ENCODE measurements at regions not wholly inside any gene's neighbourhood (a gene's known extent, or its start where the extent isn't known, plus 50 kb on each side); places are given as distances from the start of the nearest gene placed in this dataset.

DNA sequence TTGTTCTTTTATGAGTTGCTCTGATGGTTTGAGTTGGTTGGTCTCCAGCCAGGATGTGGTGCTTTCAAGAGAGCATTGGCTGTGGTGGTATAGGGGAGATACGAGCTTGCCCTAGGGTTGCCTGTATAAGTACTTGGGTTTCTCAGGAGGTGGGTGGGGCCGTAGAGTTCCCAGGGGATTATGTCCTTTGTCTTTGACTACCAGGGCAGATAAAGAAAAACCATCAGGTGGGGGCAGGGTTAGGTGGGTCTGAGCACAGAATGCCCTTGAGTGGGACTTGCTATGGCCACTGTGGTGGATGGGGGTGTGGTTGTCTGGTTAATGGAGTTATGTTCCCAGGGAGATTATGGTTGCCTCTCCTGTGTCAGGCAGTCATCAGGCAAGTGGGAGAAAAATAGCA lies 247.9 kb upstream of the HAND2 start:
- Histone ChIP-seq H3K4me3 (no peak overlapping the region), H3K79me2 (ENCODE audit: control insufficient read depth, insufficient read depth, low read length) (no peaks in the 10 kb centered on the region), H3K4me2 (ENCODE audit: insufficient read depth, low read length) (no peak overlapping the region), H2AFZ (ENCODE audit: low read depth, low read length) (no peak overlapping the region), H3K36me3 (ENCODE audit: control insufficient read depth, insufficient read depth, low read length) (no peaks in the 10 kb centered on the region), H3K4me1 (replicated peaks in 1 of 2; ENCODE audit: control insufficient read depth in 2 of 2, insufficient read depth in 2 of 2, low read length in 2 of 2) (no peaks in the 10 kb centered on the region), H3K9ac (ENCODE audit: insufficient read depth in 1 of 2, low read depth in 2 of 2, low read length in 2 of 2) (no peak overlapping the region), H4K20me1 (replicated peaks; ENCODE audit: control insufficient read depth, insufficient read depth, low read length) (no peaks in the 10 kb centered on the region), H3K27me3 (ENCODE audit: control insufficient read depth in 2 of 2, insufficient read depth in 2 of 2, low read length in 2 of 2) (no peaks in the 10 kb centered on the region), H3K9me3 (replicated peaks; ENCODE audit: control insufficient read depth, insufficient read depth, low read depth, low read length) (no peaks in the 10 kb centered on the region), H3K27ac (ENCODE audit: extremely low read depth, low read depth, low read length) (no peak overlapping the region), H3K9me1 (ENCODE audit: control insufficient read depth, insufficient read depth, low read length) (no peaks in the 10 kb centered on the region)
- intact Hi-C loops (cut with micrococcal nuclease) (no loop called here), in situ Hi-C loops (cut with MboI) (no loop called here)
- DNase-seq (ENCODE audit: extremely low read depth in 1 of 4, low spot score in 3 of 4): no peak
- no peak for FAIRE-seq
- ATAC-seq: no peak
- ChIA-PET CTCF (ENCODE audit: low intra/inter-chr PET ratio) (no interaction called here), POLR2A (no interaction called here)
- BruUV-seq (replicated peaks): no TSS peak
- WGBS (ENCODE audit: insufficient coverage, low coverage, missing lambda C conversion rate): 10% methylated on average over 2 of the region's 2 CpGs
- TF ChIP-seq, protein P1, sequence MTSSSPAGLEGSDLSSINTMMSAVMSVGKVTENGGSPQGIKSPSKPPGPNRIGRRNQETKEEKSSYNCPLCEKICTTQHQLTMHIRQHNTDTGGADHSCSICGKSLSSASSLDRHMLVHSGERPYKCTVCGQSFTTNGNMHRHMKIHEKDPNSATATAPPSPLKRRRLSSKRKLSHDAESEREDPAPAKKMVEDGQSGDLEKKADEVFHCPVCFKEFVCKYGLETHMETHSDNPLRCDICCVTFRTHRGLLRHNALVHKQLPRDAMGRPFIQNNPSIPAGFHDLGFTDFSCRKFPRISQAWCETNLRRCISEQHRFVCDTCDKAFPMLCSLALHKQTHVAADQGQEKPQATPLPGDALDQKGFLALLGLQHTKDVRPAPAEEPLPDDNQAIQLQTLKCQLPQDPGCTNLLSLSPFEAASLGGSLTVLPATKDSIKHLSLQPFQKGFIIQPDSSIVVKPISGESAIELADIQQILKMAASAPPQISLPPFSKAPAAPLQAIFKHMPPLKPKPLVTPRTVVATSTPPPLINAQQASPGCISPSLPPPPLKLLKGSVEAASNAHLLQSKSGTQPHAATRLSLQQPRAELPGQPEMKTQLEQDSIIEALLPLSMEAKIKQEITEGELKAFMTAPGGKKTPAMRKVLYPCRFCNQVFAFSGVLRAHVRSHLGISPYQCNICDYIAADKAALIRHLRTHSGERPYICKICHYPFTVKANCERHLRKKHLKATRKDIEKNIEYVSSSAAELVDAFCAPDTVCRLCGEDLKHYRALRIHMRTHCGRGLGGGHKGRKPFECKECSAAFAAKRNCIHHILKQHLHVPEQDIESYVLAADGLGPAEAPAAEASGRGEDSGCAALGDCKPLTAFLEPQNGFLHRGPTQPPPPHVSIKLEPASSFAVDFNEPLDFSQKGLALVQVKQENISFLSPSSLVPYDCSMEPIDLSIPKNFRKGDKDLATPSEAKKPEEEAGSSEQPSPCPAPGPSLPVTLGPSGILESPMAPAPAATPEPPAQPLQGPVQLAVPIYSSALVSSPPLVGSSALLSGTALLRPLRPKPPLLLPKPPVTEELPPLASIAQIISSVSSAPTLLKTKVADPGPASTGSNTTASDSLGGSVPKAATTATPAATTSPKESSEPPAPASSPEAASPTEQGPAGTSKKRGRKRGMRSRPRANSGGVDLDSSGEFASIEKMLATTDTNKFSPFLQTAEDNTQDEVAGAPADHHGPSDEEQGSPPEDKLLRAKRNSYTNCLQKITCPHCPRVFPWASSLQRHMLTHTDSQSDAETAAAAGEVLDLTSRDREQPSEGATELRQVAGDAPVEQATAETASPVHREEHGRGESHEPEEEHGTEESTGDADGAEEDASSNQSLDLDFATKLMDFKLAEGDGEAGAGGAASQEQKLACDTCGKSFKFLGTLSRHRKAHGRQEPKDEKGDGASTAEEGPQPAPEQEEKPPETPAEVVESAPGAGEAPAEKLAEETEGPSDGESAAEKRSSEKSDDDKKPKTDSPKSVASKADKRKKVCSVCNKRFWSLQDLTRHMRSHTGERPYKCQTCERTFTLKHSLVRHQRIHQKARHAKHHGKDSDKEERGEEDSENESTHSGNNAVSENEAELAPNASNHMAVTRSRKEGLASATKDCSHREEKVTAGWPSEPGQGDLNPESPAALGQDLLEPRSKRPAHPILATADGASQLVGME (CRISPR knock-in tag; IDR thresholded peaks at IDR 0.05): no peak
- TF ChIP-seq ZEB2 (IDR thresholded peaks at IDR 0.05): no peak
- TF ChIP-seq, protein P2, sequence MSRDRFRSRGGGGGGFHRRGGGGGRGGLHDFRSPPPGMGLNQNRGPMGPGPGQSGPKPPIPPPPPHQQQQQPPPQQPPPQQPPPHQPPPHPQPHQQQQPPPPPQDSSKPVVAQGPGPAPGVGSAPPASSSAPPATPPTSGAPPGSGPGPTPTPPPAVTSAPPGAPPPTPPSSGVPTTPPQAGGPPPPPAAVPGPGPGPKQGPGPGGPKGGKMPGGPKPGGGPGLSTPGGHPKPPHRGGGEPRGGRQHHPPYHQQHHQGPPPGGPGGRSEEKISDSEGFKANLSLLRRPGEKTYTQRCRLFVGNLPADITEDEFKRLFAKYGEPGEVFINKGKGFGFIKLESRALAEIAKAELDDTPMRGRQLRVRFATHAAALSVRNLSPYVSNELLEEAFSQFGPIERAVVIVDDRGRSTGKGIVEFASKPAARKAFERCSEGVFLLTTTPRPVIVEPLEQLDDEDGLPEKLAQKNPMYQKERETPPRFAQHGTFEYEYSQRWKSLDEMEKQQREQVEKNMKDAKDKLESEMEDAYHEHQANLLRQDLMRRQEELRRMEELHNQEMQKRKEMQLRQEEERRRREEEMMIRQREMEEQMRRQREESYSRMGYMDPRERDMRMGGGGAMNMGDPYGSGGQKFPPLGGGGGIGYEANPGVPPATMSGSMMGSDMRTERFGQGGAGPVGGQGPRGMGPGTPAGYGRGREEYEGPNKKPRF (IDR thresholded peaks at IDR 0.05; ENCODE audit: low read depth, low read length): no peak
- TF ChIP-seq LEF1 (IDR thresholded peaks at IDR 0.05): no peak
- TF ChIP-seq, protein P3, sequence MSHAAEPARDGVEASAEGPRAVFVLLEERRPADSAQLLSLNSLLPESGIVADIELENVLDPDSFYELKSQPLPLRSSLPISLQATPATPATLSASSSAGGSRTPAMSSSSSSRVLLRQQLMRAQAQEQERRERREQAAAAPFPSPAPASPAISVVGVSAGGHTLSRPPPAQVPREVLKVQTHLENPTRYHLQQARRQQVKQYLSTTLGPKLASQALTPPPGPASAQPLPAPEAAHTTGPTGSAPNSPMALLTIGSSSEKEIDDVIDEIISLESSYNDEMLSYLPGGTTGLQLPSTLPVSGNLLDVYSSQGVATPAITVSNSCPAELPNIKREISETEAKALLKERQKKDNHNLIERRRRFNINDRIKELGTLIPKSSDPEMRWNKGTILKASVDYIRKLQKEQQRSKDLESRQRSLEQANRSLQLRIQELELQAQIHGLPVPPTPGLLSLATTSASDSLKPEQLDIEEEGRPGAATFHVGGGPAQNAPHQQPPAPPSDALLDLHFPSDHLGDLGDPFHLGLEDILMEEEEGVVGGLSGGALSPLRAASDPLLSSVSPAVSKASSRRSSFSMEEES (CRISPR knock-in tag; IDR thresholded peaks at IDR 0.05): no peak
- TF ChIP-seq, protein P4, sequence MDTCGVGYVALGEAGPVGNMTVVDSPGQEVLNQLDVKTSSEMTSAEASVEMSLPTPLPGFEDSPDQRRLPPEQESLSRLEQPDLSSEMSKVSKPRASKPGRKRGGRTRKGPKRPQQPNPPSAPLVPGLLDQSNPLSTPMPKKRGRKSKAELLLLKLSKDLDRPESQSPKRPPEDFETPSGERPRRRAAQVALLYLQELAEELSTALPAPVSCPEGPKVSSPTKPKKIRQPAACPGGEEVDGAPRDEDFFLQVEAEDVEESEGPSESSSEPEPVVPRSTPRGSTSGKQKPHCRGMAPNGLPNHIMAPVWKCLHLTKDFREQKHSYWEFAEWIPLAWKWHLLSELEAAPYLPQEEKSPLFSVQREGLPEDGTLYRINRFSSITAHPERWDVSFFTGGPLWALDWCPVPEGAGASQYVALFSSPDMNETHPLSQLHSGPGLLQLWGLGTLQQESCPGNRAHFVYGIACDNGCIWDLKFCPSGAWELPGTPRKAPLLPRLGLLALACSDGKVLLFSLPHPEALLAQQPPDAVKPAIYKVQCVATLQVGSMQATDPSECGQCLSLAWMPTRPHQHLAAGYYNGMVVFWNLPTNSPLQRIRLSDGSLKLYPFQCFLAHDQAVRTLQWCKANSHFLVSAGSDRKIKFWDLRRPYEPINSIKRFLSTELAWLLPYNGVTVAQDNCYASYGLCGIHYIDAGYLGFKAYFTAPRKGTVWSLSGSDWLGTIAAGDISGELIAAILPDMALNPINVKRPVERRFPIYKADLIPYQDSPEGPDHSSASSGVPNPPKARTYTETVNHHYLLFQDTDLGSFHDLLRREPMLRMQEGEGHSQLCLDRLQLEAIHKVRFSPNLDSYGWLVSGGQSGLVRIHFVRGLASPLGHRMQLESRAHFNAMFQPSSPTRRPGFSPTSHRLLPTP (IDR thresholded peaks at IDR 0.05; ENCODE audit: borderline replicate concordance, extremely low read depth, insufficient read length): no peak
- TF ChIP-seq ZBTB17 (CRISPR knock-in tag; IDR thresholded peaks at IDR 0.05): no peak
- TF ChIP-seq, protein P5, sequence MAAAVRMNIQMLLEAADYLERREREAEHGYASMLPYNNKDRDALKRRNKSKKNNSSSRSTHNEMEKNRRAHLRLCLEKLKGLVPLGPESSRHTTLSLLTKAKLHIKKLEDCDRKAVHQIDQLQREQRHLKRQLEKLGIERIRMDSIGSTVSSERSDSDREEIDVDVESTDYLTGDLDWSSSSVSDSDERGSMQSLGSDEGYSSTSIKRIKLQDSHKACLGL (CRISPR knock-in tag; IDR thresholded peaks at IDR 0.05; ENCODE audit: borderline replicate concordance, poor library complexity, severe bottlenecking): no peak
- no peak for TF ChIP-seq RBM22 (IDR thresholded peaks at IDR 0.05; ENCODE audit: low read depth, low read length, poor library complexity, severe bottlenecking)
- no peak for TF ChIP-seq THRAP3 (IDR thresholded peaks at IDR 0.05; ENCODE audit: borderline replicate concordance)

Measured in K562 (cell line).